Testis (tissue), 2 donors: ENCODE measurements at regions not wholly inside any gene's neighbourhood (a gene's known extent, or its start where the extent isn't known, plus 50 kb on each side); places are given as distances from the start of the nearest gene placed in this dataset.
"Not testable (repeated sequence)": the region's sequence is repeated elsewhere in the genome, so short reads cannot be mapped to it uniquely, and the experiment has no call there.

Source experiments
- POLR2A ChIP-seq: fragments of 450-650 bp; IDR thresholded peaks from one replicate; pipeline ENCODE4 v1.6.1; 2017; ENCODE audit warnings: antibody characterized with exemption, mild to moderate bottlenecking, moderate library complexity
- TF ChIP-seq, protein P1 (sequence below), 3 experiments: fragments of 450-650 bp in 2 of 3; fragments of 200-600 bp in 1 of 3; sonication (generic) in 1 of 3; IDR thresholded peaks; one replicate each; pipeline ENCODE4 v1.5.1; 2016 to 2019; ENCODE audit warnings: antibody characterized with exemption in 3 of 3, mild to moderate bottlenecking in 2 of 3, moderate library complexity in 1 of 3

DNA sequence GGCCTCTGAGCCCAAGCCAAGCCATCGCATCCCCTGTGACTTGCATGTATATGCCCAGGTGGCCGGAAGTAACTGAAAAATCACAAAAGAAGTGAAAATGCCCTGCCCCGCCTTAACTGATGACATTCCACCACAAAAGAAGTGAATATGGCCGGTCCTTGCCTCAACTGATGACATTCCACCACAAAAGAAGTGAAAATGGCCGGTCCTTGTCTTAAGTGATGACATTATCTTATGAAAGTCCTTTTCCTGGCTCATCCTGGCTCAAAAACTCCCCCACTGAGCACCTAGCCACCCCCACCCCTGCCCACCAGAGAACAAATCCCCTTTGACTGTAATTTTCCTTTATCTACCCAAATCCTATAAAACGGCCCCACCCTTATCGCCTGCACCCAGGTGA is 712.7 kb upstream of the PABPC4L start:
- not testable (repeated sequence) for TF ChIP-seq POLR2A
- TF ChIP-seq, protein P1, sequence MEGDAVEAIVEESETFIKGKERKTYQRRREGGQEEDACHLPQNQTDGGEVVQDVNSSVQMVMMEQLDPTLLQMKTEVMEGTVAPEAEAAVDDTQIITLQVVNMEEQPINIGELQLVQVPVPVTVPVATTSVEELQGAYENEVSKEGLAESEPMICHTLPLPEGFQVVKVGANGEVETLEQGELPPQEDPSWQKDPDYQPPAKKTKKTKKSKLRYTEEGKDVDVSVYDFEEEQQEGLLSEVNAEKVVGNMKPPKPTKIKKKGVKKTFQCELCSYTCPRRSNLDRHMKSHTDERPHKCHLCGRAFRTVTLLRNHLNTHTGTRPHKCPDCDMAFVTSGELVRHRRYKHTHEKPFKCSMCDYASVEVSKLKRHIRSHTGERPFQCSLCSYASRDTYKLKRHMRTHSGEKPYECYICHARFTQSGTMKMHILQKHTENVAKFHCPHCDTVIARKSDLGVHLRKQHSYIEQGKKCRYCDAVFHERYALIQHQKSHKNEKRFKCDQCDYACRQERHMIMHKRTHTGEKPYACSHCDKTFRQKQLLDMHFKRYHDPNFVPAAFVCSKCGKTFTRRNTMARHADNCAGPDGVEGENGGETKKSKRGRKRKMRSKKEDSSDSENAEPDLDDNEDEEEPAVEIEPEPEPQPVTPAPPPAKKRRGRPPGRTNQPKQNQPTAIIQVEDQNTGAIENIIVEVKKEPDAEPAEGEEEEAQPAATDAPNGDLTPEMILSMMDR (IDR thresholded peaks at IDR 0.05): not testable (repeated sequence)
